DND-41 (cell line): ENCODE measurements at regions not wholly inside any gene's neighbourhood (a gene's known extent, or its start where the extent isn't known, plus 50 kb on each side); places are given as distances from the start of the nearest gene placed in this dataset.

ENCODE experiments used
- ATAC-seq: fragments of 200-7000 bp; cut with Tn5 transposase; 3 replicates; pipeline ENCODE4 v1.9.1; 2021; ENCODE audit warnings: low read depth; ENCODE audit not compliant: insufficient read depth
- DNase-seq: peaks from one replicate; pipeline ENCODE4 v3.0.0-alpha.2; 2020
- H2AFZ ChIP-seq: 2 replicates; pipeline ENCODE4 v1.6.0; 2012; ENCODE audit warnings: low read depth, low read length
- H3K27ac ChIP-seq: 2 replicates; pipeline ENCODE4 v1.5.1; 2012; ENCODE audit warnings: low read length, inconsistent platforms
- H3K27me3 ChIP-seq: fragments of 200-600 bp; sonication (generic); 2 replicates; pipeline ENCODE4 v1.6.0; 2012; ENCODE audit warnings: low read length, mild to moderate bottlenecking, inconsistent platforms; ENCODE audit not compliant: insufficient read depth, poor library complexity
- H3K36me3 ChIP-seq: 2 replicates; pipeline ENCODE4 v1.5.1; 2012; ENCODE audit warnings: low read length, inconsistent platforms; ENCODE audit not compliant: insufficient read depth
- H3K4me1 ChIP-seq: 2 replicates; pipeline ENCODE4 v1.5.1; 2012; ENCODE audit warnings: mild to moderate bottlenecking, low read length; ENCODE audit not compliant: insufficient read depth
- H3K4me2 ChIP-seq: 2 replicates; pipeline ENCODE4 v1.6.0; 2012; ENCODE audit warnings: mild to moderate bottlenecking, moderate library complexity, low read length, inconsistent platforms; ENCODE audit not compliant: insufficient read depth
- H3K4me3 ChIP-seq, 2 experiments: fragments of 200-600 bp in 1 of 2; shearing (Covaris generic) in 1 of 2; 2 replicates each; pipeline ENCODE4 v1.5.1; 2012 to 2016; ENCODE audit warnings: inconsistent platforms in 2 of 2, low read length in 2 of 2, mild to moderate bottlenecking in 2 of 2, low read depth in 1 of 2, moderate library complexity in 1 of 2
- H3K79me2 ChIP-seq: 2 replicates; pipeline ENCODE4 v1.6.0; 2012; ENCODE audit warnings: low read length, inconsistent platforms; ENCODE audit not compliant: insufficient read depth
- H3K9ac ChIP-seq: 2 replicates; pipeline ENCODE4 v1.6.0; 2012; ENCODE audit warnings: low read depth, mild to moderate bottlenecking, inconsistent platforms, low read length, moderate library complexity
- H3K9me3 ChIP-seq: 2 replicates; pipeline ENCODE4 v1.5.1; 2012; ENCODE audit warnings: low read length, moderate library complexity, mild to moderate bottlenecking, inconsistent platforms; ENCODE audit not compliant: insufficient read depth, severe bottlenecking
- H4K20me1 ChIP-seq: 2 replicates; pipeline ENCODE4 v1.6.0; 2012; ENCODE audit warnings: low read length; ENCODE audit not compliant: insufficient read depth
- CTCF ChIP-seq: IDR thresholded peaks from 2 replicates; pipeline ENCODE4 v1.5.1; 2012; ENCODE audit warnings: borderline replicate concordance, low read length, moderate library complexity, mild to moderate bottlenecking; ENCODE audit not compliant: poor library complexity, severe bottlenecking; ENCODE audit errors: extremely low read depth
- EZH2 ChIP-seq: IDR thresholded peaks from 3 replicates; pipeline ENCODE4 v1.6.1; 2012; ENCODE audit warnings: borderline replicate concordance, low read depth, mild to moderate bottlenecking, moderate library complexity, low read length, inconsistent platforms; ENCODE audit not compliant: severe bottlenecking

- no peak for ATAC-seq
- no peaks in the 10 kb centered on the region for H3K4me1 ChIP-seq
- no peak for TF ChIP-seq EZH2
- TF ChIP-seq CTCF, result no peak
These were observed 59.6 kb upstream of the GAS1 start for GRCh38 chr9:87006956-87007355.

GRCh38 chr9:87007711-87008366 is 60.5 kb upstream of the GAS1 start:
- Histone ChIP-seq H3K79me2 (no peaks in the 10 kb centered on the region), H3K4me1 (no peaks in the 10 kb centered on the region), H4K20me1 (no peaks in the 10 kb centered on the region), H2AFZ (no peak overlapping the region), H3K9me3 (no peaks in the 10 kb centered on the region), H3K4me2 (no peak overlapping the region), H3K27ac (no peak overlapping the region), H3K36me3 (no peaks in the 10 kb centered on the region), H3K4me3 (no peak overlapping the region), H3K27me3 (no peaks in the 10 kb centered on the region), H3K9ac (no peak overlapping the region)
- ATAC-seq (no peak), DNase-seq (no peak)
- TF ChIP-seq CTCF, result no peak
- no peak for TF ChIP-seq EZH2

More at GRCh38 chr9:87006956-87007355, 59.6 kb upstream of the GAS1 start:
- Histone ChIP-seq H3K4me3 (no peak overlapping the region), H3K27me3 (no peaks in the 10 kb centered on the region), H3K27ac (no peak overlapping the region), H4K20me1 (no peaks in the 10 kb centered on the region), H2AFZ (no peak overlapping the region), H3K36me3 (no peaks in the 10 kb centered on the region), H3K9ac (no peak overlapping the region), H3K4me2 (no peak overlapping the region), H3K9me3 (no peaks in the 10 kb centered on the region), H3K79me2 (no peaks in the 10 kb centered on the region)
- no peak for DNase-seq

DNA sequence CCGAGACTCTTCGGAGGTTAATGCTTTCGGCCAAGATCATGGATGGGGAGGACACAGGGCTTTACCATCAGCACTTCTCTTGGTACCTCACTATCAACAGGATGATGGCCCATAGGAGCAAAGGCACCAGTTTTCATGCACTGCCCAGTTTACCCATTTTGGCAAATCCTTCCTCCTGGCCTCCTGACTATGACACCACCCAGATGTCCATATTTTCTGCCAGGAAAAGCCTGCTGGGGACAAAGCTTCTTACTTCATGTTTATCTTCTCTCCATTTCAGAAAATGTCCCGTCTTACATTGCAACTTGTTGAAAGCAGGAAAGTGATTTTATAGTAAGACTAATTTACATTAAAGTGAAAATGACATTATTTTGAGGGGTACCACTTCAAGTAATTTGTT is 61.4 kb upstream of the GAS1 start:
- no peak overlapping the region for H3K9ac ChIP-seq

More for the DNA sequence above, 61.4 kb upstream of the GAS1 start:
- Histone ChIP-seq H3K4me2 (no peak overlapping the region), H2AFZ (no peak overlapping the region), H3K27me3 (no peaks in the 10 kb centered on the region), H3K36me3 (no peaks in the 10 kb centered on the region), H3K27ac (no peak overlapping the region), H3K9me3 (no peaks in the 10 kb centered on the region), H3K79me2 (no peaks in the 10 kb centered on the region), H4K20me1 (no peaks in the 10 kb centered on the region), H3K4me1 (no peaks in the 10 kb centered on the region), H3K4me3 (no peak overlapping the region)
- TF ChIP-seq EZH2, result no peak
- no peak for TF ChIP-seq CTCF
- DNase-seq (no peak), ATAC-seq (no peak)
